Stomach (tissue), 8 donors: ENCODE measurements at regions not wholly inside any gene's neighbourhood (a gene's known extent, or its start where the extent isn't known, plus 50 kb on each side); places are given as distances from the start of the nearest gene placed in this dataset.

Source experiments
- DNase-seq, 2 donors: peaks; one replicate each; pipeline versions ENCODE4 v3.0.0 to v3.0.0-alpha.2; 2013 to 2019
- H3K27ac ChIP-seq, 5 donors: fragments of 200-600 bp in 4 of 5; sonication (generic) in 4 of 5; one replicate each; pipeline ENCODE4 v1.5.1; 2013 to 2019; ENCODE audit warnings: mild to moderate bottlenecking in 1 of 5, moderate library complexity in 1 of 5
- H3K27me3 ChIP-seq, 3 donors: fragments of 200-600 bp; sonication (generic); one replicate each; pipeline ENCODE4 v1.5.1; 2017 to 2019; ENCODE audit warnings: mixed run types in 1 of 3
- H3K36me3 ChIP-seq, 4 donors: fragments of 200-600 bp; sonication (generic); 1 replicate in 3 of 4; 2 replicates in 1 of 4; pipeline ENCODE4 v1.5.1; 2016 to 2019
- H3K4me1 ChIP-seq, 4 donors: fragments of 200-600 bp; sonication (generic); one replicate each; pipeline ENCODE4 v1.5.1; 2016 to 2019
- H3K4me3 ChIP-seq, 4 donors: fragments of 200-600 bp; sonication (generic) in 3 of 4; one replicate each; pipeline ENCODE4 v1.5.1; 2016 to 2019; ENCODE audit warnings: mild to moderate bottlenecking in 1 of 4
- H3K9me3 ChIP-seq, 4 donors: fragments of 200-600 bp; sonication (generic); one replicate each; pipeline ENCODE4 v1.5.1; 2016 to 2019
- EP300 ChIP-seq: sonication (generic); formaldehyde crosslinking; IDR thresholded peaks from one replicate; pipeline ENCODE4 v1.6.1; 2017; ENCODE audit warnings: antibody characterized with exemption
- POLR2A ChIP-seq, 4 donors: fragments of 450-650 bp; IDR thresholded peaks; one replicate each; pipeline ENCODE4 v1.6.1; 2016; ENCODE audit warnings: antibody characterized with exemption in 4 of 4, control low read depth in 2 of 4, mild to moderate bottlenecking in 1 of 4, moderate library complexity in 1 of 4
- POLR2AphosphoS5 ChIP-seq, 3 donors: sonication (generic); formaldehyde crosslinking; IDR thresholded peaks; one replicate each; pipeline ENCODE4 v1.6.1; 2016; ENCODE audit warnings: antibody characterized with exemption in 3 of 3
- WGBS, 5 donors: extraction: QIAGEN DNeasy Blood & Tissue Kit in 3 of 5; methylation state at CpG; one replicate each; pipeline versions ENCODE4 v1.1.5 to v1.1.7; 2013 to 2018; 5-methylcytosine and 5-hydroxymethylcytosine counted together
- intact Hi-C: fragments of 100-400 bp; cut with DNase I; formaldehyde crosslinking; loops from one replicate; pipeline ENCODE4 v1.15.1; 2023; ENCODE audit warnings: low total_unique reads
- TF ChIP-seq, protein P1 (sequence below), 7 experiments: fragments of 450-650 bp in 4 of 7; fragments of 200-600 bp in 3 of 7; sonication (generic) in 3 of 7; IDR thresholded peaks; one replicate each; pipeline ENCODE4 v1.5.1; 2016 to 2019; ENCODE audit warnings: antibody characterized with exemption in 7 of 7, control low read depth in 2 of 7, mild to moderate bottlenecking in 1 of 7
- donor health status: healthy with polysubstance abuse.
- donor health status: Bipolar disorder and iron deficiency.
- donor health status: healthy.

- no peak overlapping the region for H3K4me3 ChIP-seq
- H3K4me1 ChIP-seq = no peaks in the 10 kb centered on the region
- peaks cover 4 to 71% (median 47%) of the 10 kb centered on the region in 4 donors for H3K9me3 ChIP-seq
- TF ChIP-seq, protein P1, sequence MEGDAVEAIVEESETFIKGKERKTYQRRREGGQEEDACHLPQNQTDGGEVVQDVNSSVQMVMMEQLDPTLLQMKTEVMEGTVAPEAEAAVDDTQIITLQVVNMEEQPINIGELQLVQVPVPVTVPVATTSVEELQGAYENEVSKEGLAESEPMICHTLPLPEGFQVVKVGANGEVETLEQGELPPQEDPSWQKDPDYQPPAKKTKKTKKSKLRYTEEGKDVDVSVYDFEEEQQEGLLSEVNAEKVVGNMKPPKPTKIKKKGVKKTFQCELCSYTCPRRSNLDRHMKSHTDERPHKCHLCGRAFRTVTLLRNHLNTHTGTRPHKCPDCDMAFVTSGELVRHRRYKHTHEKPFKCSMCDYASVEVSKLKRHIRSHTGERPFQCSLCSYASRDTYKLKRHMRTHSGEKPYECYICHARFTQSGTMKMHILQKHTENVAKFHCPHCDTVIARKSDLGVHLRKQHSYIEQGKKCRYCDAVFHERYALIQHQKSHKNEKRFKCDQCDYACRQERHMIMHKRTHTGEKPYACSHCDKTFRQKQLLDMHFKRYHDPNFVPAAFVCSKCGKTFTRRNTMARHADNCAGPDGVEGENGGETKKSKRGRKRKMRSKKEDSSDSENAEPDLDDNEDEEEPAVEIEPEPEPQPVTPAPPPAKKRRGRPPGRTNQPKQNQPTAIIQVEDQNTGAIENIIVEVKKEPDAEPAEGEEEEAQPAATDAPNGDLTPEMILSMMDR (IDR thresholded peaks at IDR 0.05) = no peak
- TF ChIP-seq POLR2AphosphoS5 (IDR thresholded peaks at IDR 0.05) (no peak), POLR2A (IDR thresholded peaks at IDR 0.05) (no peak), EP300 (no peak)
- DNase-seq = no peak
- no peaks in the 10 kb centered on the region for H3K27me3 ChIP-seq
- 40 to 52% (median 45%) methylated on average over 4 of the region's 4 CpGs for WGBS, 5 donors
- H3K27ac ChIP-seq = no peak overlapping the region
- no peaks in the 10 kb centered on the region for H3K36me3 ChIP-seq
- intact Hi-C loops = no loop called here
Measured at GRCh38 chr19:27689734-27690241, 1523.2 kb downstream of the UQCRFS1 start.

DNA sequence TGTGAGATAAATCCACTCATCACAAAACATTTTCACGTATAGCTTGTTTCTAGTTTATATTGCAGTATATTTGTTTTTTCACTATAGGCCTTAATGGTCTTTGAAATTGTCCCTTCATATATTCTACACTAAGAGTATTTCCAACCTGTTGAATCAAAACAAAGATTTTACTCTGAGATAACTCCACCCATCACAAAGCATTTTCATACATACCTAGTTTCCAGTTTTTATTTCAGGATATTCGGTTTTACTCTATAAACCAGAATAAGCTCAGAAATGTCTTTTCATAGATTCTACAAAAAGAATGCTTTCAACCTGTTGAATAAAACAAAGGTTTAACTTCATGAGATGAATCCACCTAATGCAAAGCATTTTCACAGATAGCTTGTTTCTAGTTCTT, 1528.7 kb downstream of the UQCRFS1 start:
- whole genome bisulfite sequencing, 5 donors = 71 to 92% (median 85%) methylated on average over 2 of the region's 2 CpGs
- TF ChIP-seq POLR2A (IDR thresholded peaks at IDR 0.05) = no peak
- TF ChIP-seq POLR2AphosphoS5 (IDR thresholded peaks at IDR 0.05) = no peak
- TF ChIP-seq EP300 = no peak
- TF ChIP-seq, protein P1 (IDR thresholded peaks at IDR 0.05) = no peak
- intact Hi-C loops = no loop called here

GRCh38 chr19:27681972-27682371, 1531.0 kb downstream of the UQCRFS1 start:
- Histone ChIP-seq H3K27me3 (no peaks in the 10 kb centered on the region), H3K36me3 (no peaks in the 10 kb centered on the region), H3K9me3 (peaks cover 0 to 69% (median 22%) of the 10 kb centered on the region in 4 donors), H3K4me1 (no peaks in the 10 kb centered on the region), H3K4me3 (no peak overlapping the region), H3K27ac (no peak overlapping the region)
- intact Hi-C loops = no loop called here
- TF ChIP-seq, protein P1 (IDR thresholded peaks at IDR 0.05) = no peak
- WGBS, 5 donors = 57 to 71% (median 60%) methylated on average over 3 of the region's 3 CpGs
- DNase-seq = no peak

More for the DNA sequence above, 1528.7 kb downstream of the UQCRFS1 start:
- Histone ChIP-seq H3K9me3 (peaks cover 0 to 53% (median 13%) of the 10 kb centered on the region in 4 donors), H3K27me3 (no peaks in the 10 kb centered on the region), H3K4me3 (no peak overlapping the region), H3K4me1 (no peaks in the 10 kb centered on the region), H3K36me3 (no peaks in the 10 kb centered on the region), H3K27ac (no peak overlapping the region)
- no peak for DNase-seq

DNA sequence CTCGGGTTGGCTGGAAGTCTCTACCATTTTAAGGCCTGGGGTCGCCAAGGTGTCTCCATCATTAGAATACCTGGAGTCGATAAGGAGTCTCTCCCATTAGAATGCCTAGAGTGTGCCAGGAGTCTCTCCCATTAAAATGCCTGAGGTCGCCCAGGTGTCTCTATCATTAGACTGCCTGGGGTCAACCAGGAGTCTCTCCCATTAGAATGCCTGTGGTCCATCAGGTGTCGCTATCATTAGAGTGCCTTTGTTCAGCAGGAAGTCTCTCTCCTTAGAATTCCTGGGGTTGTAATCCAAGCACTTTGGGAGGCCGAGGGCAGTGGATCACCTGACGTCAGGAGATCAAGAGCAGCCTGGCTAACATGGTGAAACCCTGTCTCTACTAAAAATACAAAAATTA, 1533.0 kb downstream of the UQCRFS1 start:
- no peak overlapping the region for H3K4me3 ChIP-seq
- H3K9me3 ChIP-seq = peaks cover 0 to 77% (median 34%) of the 10 kb centered on the region in 4 donors
- WGBS, 5 donors = 64 to 81% (median 73%) methylated on average over 6 to 7 of the region's 7 CpGs
- intact Hi-C loops = no loop called here
- H3K27me3 ChIP-seq = no peaks in the 10 kb centered on the region
- H3K36me3 ChIP-seq = no peaks in the 10 kb centered on the region
- no peak overlapping the region for H3K27ac ChIP-seq
- TF ChIP-seq EP300 (no peak), POLR2A (IDR thresholded peaks at IDR 0.05) (no peak), POLR2AphosphoS5 (IDR thresholded peaks at IDR 0.05) (no peak)
- TF ChIP-seq, protein P1 (IDR thresholded peaks at IDR 0.05) = no peak
- DNase-seq = no peak
- H3K4me1 ChIP-seq = no peaks in the 10 kb centered on the region
